Loucy (cell line): ENCODE measurements at regions not wholly inside any gene's neighbourhood (a gene's known extent, or its start where the extent isn't known, plus 50 kb on each side); places are given as distances from the start of the nearest gene placed in this dataset.

Experiments used
- H2AFZ ChIP-seq: fragments of 200-600 bp; sonication (generic); 2 replicates; pipeline ENCODE4 v1.6.0; 2016; ENCODE audit warnings: antibody characterized with exemption, mild to moderate bottlenecking, low read length, moderate library complexity
- H3F3A ChIP-seq: fragments of 200-600 bp; 2 replicates; pipeline ENCODE4 v1.6.0; 2016; ENCODE audit warnings: antibody characterized with exemption, low read depth, mild to moderate bottlenecking
- H3K27me3 ChIP-seq: fragments of 200-600 bp; sonication (generic); 2 replicates; pipeline ENCODE4 v1.6.1; 2014; ENCODE audit warnings: low read length, mild to moderate bottlenecking; ENCODE audit not compliant: insufficient read depth, poor library complexity, severe bottlenecking
- H3K36me3 ChIP-seq: fragments of 200-600 bp; sonication (generic); 2 replicates; pipeline ENCODE4 v1.6.1; 2016; ENCODE audit warnings: low read length; ENCODE audit not compliant: insufficient read depth
- H3K4me1 ChIP-seq: fragments of 200-600 bp; sonication (generic); 2 replicates; pipeline ENCODE4 v1.5.1; 2014; ENCODE audit warnings: low read length, mild to moderate bottlenecking; ENCODE audit not compliant: insufficient read depth, poor library complexity, severe bottlenecking
- H3K4me2 ChIP-seq: fragments of 200-600 bp; sonication (generic); 2 replicates; pipeline ENCODE4 v1.6.0; 2014; ENCODE audit warnings: antibody characterized with exemption, low read length, low read depth, mild to moderate bottlenecking; ENCODE audit not compliant: poor library complexity, severe bottlenecking
- H3K4me3 ChIP-seq: fragments of 200-600 bp; sonication (generic); 2 replicates; pipeline ENCODE4 v1.5.1; 2014; ENCODE audit warnings: low read length, mild to moderate bottlenecking, mixed read lengths; ENCODE audit not compliant: poor library complexity, severe bottlenecking
- H3K79me2 ChIP-seq: fragments of 200-600 bp; sonication (generic); 2 replicates; pipeline ENCODE4 v1.6.1; 2014; ENCODE audit warnings: low read length; ENCODE audit not compliant: insufficient read depth
- H3K9ac ChIP-seq: fragments of 200-600 bp; sonication (generic); 2 replicates; pipeline ENCODE4 v1.6.0; 2014; ENCODE audit warnings: mild to moderate bottlenecking, low read depth, low read length, moderate library complexity; ENCODE audit not compliant: poor library complexity, severe bottlenecking
- H3K9me2 ChIP-seq: fragments of 200-600 bp; sonication (generic); replicated peaks from 2 replicates; pipeline ENCODE4 v1.6.1; 2016; ENCODE audit warnings: low read depth, low read length, mixed read lengths
- H3K9me3 ChIP-seq: fragments of 200-600 bp; sonication (generic); 2 replicates; pipeline ENCODE4 v1.6.1; 2014; ENCODE audit warnings: mild to moderate bottlenecking, antibody characterized with exemption, low read length, low read depth; ENCODE audit not compliant: insufficient read depth
- H4K20me1 ChIP-seq: fragments of 200-600 bp; sonication (generic); 2 replicates; pipeline ENCODE4 v1.6.0; 2014; ENCODE audit warnings: antibody characterized with exemption, low read length, mild to moderate bottlenecking; ENCODE audit not compliant: insufficient read depth, poor library complexity, severe bottlenecking
- EZH2phosphoT487 ChIP-seq: fragments of 200-600 bp; IDR thresholded peaks from 2 replicates; pipeline ENCODE4 v1.6.1; 2018; ENCODE audit warnings: antibody characterized with exemption, mild to moderate bottlenecking, moderate library complexity, borderline replicate concordance
- TF ChIP-seq, protein P1 (sequence below): fragments of 200-600 bp; sonication (generic); conservative IDR thresholded peaks from 2 replicates; pipeline ENCODE4 v1.5.1; 2014; ENCODE audit warnings: mild to moderate bottlenecking, antibody characterized with exemption, low read length

DNA sequence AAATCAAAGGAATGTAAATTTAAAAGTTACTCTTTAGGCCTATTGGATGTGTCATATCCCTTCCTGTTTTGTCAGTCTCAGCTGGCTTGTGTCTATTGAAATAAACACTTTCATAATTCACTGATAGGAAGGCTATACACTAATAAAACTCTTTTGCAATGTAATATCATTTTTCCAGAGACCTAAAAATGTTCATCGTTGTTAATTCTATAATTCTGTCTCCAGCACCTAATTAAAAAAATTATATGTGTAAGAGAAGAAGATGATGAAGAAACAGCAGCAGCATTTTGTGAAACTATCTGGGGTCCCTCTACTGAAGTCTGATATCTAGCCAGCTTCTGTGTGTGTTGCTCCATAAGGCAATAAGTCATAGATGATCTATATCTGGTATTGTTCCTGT, 602.7 kb downstream of the ETV1 start:
- Histone ChIP-seq H3K9ac (no peak overlapping the region), H3K79me2 (no peaks in the 10 kb centered on the region), H3K9me2 (no peaks in the 10 kb centered on the region; the same call in 1 of the 2 replicates), H3F3A (no peaks in the 10 kb centered on the region), H3K4me1 (no peaks in the 10 kb centered on the region), H2AFZ (no peak overlapping the region), H4K20me1 (no peaks in the 10 kb centered on the region), H3K27me3 (no peaks in the 10 kb centered on the region), H3K9me3 (no peaks in the 10 kb centered on the region), H3K36me3 (no peaks in the 10 kb centered on the region), H3K4me3 (no peak overlapping the region), H3K4me2 (no peak overlapping the region)
- TF ChIP-seq, protein P1, sequence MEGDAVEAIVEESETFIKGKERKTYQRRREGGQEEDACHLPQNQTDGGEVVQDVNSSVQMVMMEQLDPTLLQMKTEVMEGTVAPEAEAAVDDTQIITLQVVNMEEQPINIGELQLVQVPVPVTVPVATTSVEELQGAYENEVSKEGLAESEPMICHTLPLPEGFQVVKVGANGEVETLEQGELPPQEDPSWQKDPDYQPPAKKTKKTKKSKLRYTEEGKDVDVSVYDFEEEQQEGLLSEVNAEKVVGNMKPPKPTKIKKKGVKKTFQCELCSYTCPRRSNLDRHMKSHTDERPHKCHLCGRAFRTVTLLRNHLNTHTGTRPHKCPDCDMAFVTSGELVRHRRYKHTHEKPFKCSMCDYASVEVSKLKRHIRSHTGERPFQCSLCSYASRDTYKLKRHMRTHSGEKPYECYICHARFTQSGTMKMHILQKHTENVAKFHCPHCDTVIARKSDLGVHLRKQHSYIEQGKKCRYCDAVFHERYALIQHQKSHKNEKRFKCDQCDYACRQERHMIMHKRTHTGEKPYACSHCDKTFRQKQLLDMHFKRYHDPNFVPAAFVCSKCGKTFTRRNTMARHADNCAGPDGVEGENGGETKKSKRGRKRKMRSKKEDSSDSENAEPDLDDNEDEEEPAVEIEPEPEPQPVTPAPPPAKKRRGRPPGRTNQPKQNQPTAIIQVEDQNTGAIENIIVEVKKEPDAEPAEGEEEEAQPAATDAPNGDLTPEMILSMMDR, result no peak
- no peak for TF ChIP-seq EZH2phosphoT487

DNA sequence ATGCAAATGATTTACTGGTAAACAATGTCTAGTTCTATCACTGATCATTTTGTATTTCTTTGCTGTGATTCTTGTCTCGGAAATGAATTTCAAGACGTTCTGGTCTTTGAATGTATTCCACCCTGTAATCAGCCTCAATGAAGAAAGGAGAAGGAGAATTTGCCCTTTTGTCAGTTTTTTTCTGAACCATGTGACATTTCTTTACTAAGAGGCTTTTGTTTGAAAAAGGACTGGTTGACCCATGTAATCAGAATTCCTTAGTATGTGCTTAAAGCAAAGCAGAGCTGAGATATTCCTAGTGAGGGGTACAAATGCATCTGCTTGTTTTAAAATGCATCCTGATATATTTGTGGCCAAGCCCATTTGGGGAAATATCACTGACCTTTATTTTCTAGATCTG, 581.6 kb downstream of the ETV1 start:
- H3F3A ChIP-seq, result no peaks in the 10 kb centered on the region
- H2AFZ ChIP-seq, result no peak overlapping the region

DNA sequence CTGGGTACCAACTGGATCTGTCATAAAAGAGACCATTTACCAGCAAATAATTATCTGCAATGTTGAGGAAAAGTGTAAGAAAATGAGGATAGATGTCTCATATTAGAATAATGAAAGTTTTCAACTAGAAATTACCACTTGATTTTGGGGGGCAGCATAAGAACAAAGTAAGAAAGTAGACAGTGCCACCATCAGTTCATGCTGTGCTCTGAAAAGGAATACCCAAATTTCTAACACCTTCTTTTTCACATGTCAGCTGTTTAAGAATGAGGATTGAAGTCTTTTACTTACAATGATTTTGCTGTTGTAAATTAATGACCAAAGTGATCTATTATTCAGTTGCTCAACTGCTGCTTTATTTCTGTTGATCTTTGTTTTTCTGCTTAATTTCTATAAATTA, 578.3 kb downstream of the ETV1 start:
- H3F3A ChIP-seq, result no peaks in the 10 kb centered on the region
- H3K9me2 ChIP-seq, result no peaks in the 10 kb centered on the region
- no peak overlapping the region for H3K9ac ChIP-seq
- no peaks in the 10 kb centered on the region for H3K4me1 ChIP-seq
- no peaks in the 10 kb centered on the region for H3K36me3 ChIP-seq
- TF ChIP-seq, protein P1, result no peak; the same call in 1 of the 2 replicates
- TF ChIP-seq EZH2phosphoT487, result no peak
- H3K4me2 ChIP-seq, result no peak overlapping the region
- H3K4me3 ChIP-seq, result no peak overlapping the region
- no peaks in the 10 kb centered on the region for H4K20me1 ChIP-seq
- no peaks in the 10 kb centered on the region for H3K27me3 ChIP-seq
- H2AFZ ChIP-seq, result no peak overlapping the region
- no peaks in the 10 kb centered on the region; the same call in 1 of the 2 replicates for H3K9me3 ChIP-seq
- H3K79me2 ChIP-seq, result no peaks in the 10 kb centered on the region

More for the DNA sequence above, 581.6 kb downstream of the ETV1 start:
- Histone ChIP-seq H3K4me3 (no peak overlapping the region), H3K9me3 (no peaks in the 10 kb centered on the region), H3K36me3 (no peaks in the 10 kb centered on the region), H4K20me1 (no peaks in the 10 kb centered on the region), H3K4me2 (no peak overlapping the region), H3K27me3 (no peaks in the 10 kb centered on the region), H3K9me2 (no peaks in the 10 kb centered on the region), H3K79me2 (no peaks in the 10 kb centered on the region), H3K9ac (no peak overlapping the region), H3K4me1 (no peaks in the 10 kb centered on the region)
- TF ChIP-seq EZH2phosphoT487, result no peak
- TF ChIP-seq, protein P1, result no peak
